Activated naive CD8-positive, alpha-beta T cell treated with anti-CD3 and anti-CD28 coated beads, Interleukin-2, amount 10 ng/mL, durations not matched to agents 7 days and 5 days (primary cell): ENCODE measurements at regions not wholly inside any gene's neighbourhood (a gene's known extent, or its start where the extent isn't known, plus 50 kb on each side); places are given as distances from the start of the nearest gene placed in this dataset.

Source experiments
- ATAC-seq: fragments of 150-1000 bp; cut with Tn5 transposase; one replicate; pipeline ENCODE4 v1.10.0; 2021; ENCODE audit warnings: low read depth, moderate library complexity
- POLR2A ChIA-PET: fragments of 350-600 bp; sonication (Branson Sonifier 250); formaldehyde crosslinking; loops from one replicate; lab custom pipeline; 2021; ENCODE audit warnings: antibody characterized with exemption; lab: Charles Lee
- DNase-seq: peaks from one replicate; pipeline ENCODE4 v3.0.0; 2021
- H3K27ac Mint-ChIP-seq: one replicate; pipeline ENCODE4 v1.8.0; 2022; ENCODE audit warnings: mild to moderate bottlenecking, mixed read lengths
- H3K27me3 Mint-ChIP-seq: one replicate; pipeline ENCODE4 v1.8.0; 2022; ENCODE audit warnings: mild to moderate bottlenecking, moderate library complexity, mixed read lengths
- H3K36me3 Mint-ChIP-seq: one replicate; pipeline ENCODE4 v1.8.0; 2021; ENCODE audit warnings: mild to moderate bottlenecking, mixed read lengths
- H3K4me1 Mint-ChIP-seq: one replicate; pipeline ENCODE4 v1.8.0; 2021; ENCODE audit warnings: mixed read lengths
- H3K4me3 Mint-ChIP-seq: one replicate; pipeline ENCODE4 v1.8.0; 2022; ENCODE audit warnings: mild to moderate bottlenecking, moderate library complexity, mixed read lengths
- H3K9me3 Mint-ChIP-seq: one replicate; pipeline ENCODE4 v1.8.0; 2021; ENCODE audit warnings: mixed read lengths

DNA sequence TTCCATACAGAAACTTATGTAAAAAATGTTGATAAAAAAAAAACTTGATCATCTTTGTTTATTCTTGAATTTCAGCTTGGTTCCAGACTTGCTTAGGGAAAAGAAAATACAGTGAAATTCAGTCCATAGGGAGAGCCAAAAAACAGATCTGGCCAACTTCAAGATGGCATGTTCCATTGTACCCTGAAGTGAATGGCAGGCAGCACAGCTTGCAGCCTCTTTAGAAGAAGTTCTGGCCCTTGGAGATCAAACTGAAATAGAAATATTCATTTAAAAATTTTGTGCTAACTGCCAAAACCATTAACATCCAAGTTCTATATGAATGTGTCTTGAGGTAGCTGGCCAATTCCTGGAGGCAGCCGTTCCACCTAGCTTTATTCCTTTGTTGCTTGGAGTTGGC is 448.4 kb downstream of the EPM2A start:
- Mint-ChIP-seq H3K27me3 (no peaks in the 10 kb centered on the region), H3K27ac (no peak overlapping the region), H3K36me3 (no peaks in the 10 kb centered on the region), H3K4me1 (no peaks in the 10 kb centered on the region), H3K4me3 (no peak overlapping the region), H3K9me3 (no peaks in the 10 kb centered on the region)
- POLR2A ChIA-PET = no interaction called here
- no peak for ATAC-seq
- no peak for DNase-seq

- H3K9me3 Mint-ChIP-seq = no peaks in the 10 kb centered on the region
- no peak overlapping the region for H3K4me3 Mint-ChIP-seq
- no peaks in the 10 kb centered on the region for H3K4me1 Mint-ChIP-seq
- no peaks in the 10 kb centered on the region for H3K27me3 Mint-ChIP-seq
- ATAC-seq (no peak), DNase-seq (no peak)
- no peaks in the 10 kb centered on the region for H3K36me3 Mint-ChIP-seq
- no peak overlapping the region for H3K27ac Mint-ChIP-seq
- POLR2A ChIA-PET = no interaction called here
Observed at GRCh38 chr6:145289573-145289972, 445.7 kb downstream of the EPM2A start.

DNA sequence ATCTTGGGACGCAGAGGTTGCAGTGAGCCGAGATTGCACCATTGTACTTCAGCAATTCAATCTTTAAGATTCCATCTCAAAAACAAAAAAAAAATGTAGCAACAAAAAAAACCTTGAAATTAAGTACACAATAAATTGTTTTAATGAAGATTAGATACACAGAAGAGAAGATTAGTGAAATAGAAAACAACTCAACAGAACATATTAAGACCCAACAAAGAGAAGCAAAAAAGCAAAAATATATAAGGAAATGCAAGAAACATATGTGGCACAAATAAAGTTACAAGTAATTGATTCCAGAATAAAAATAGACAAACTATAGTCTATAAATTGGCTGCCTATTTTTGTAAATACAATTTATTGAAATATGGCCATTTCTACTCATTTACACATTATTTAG is 445.2 kb downstream of the EPM2A start:
- Mint-ChIP-seq H3K9me3 (no peaks in the 10 kb centered on the region), H3K27ac (no peak overlapping the region), H3K36me3 (no peaks in the 10 kb centered on the region), H3K27me3 (no peaks in the 10 kb centered on the region), H3K4me1 (no peaks in the 10 kb centered on the region), H3K4me3 (no peak overlapping the region)
- POLR2A ChIA-PET = no interaction called here
- DNase-seq = no peak
- no peak for ATAC-seq

DNA sequence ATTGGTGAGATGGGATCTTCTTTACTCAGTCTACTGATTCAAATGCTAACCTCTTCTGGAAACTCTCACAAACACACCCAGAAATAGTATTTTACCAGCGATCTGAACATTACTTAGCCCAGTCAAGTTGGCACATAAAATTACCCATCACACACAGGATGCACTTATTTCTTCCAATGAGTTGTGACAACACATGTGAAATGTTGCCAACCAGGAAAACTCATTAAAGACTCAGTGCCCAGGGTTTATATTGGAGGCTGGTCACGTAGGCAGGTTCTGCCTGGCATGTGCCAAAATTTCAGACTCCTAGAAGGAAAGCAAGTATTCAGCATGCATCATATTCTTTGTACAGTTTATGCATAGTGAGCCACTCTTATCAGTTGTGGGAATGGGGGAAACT is 443.3 kb downstream of the EPM2A start:
- no peak for DNase-seq
- ATAC-seq = no peak
- Mint-ChIP-seq H3K27ac (no peak overlapping the region), H3K9me3 (no peaks in the 10 kb centered on the region), H3K4me1 (no peaks in the 10 kb centered on the region), H3K27me3 (no peaks in the 10 kb centered on the region), H3K36me3 (no peaks in the 10 kb centered on the region), H3K4me3 (no peak overlapping the region)
- POLR2A ChIA-PET = no interaction called here

DNA sequence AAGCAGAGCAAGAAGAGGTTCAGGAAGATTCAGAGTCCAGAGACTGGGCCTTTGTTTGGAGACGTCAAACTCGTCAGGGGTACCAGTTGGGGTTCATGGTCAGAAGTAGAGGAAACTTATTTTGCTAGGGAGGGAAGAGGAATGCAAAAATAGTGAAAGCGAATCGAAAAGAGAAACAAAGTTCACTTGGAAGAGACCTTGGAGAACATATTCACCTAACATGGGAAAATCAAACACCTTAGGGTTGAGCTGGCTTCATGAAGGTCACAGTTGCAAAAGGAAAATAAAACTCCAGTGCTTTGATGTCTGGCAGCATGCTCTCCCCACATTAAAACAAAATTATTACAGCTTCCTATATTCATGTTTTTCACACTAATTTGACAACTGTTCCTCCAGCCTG is 440.4 kb downstream of the EPM2A start:
- ATAC-seq (no peak), DNase-seq (no peak)
- H3K27me3 Mint-ChIP-seq = no peaks in the 10 kb centered on the region
- no peaks in the 10 kb centered on the region for H3K36me3 Mint-ChIP-seq
- H3K4me1 Mint-ChIP-seq = no peaks in the 10 kb centered on the region
- POLR2A ChIA-PET = no interaction called here
- no peak overlapping the region for H3K27ac Mint-ChIP-seq
- no peaks in the 10 kb centered on the region for H3K9me3 Mint-ChIP-seq
- no peak overlapping the region for H3K4me3 Mint-ChIP-seq

- no peak for ATAC-seq
- POLR2A ChIA-PET = no interaction called here
- no peak for DNase-seq
- H3K4me3 Mint-ChIP-seq = no peak overlapping the region
- no peaks in the 10 kb centered on the region for H3K9me3 Mint-ChIP-seq
- H3K27me3 Mint-ChIP-seq = no peaks in the 10 kb centered on the region
- no peaks in the 10 kb centered on the region for H3K36me3 Mint-ChIP-seq
- no peak overlapping the region for H3K27ac Mint-ChIP-seq
- H3K4me1 Mint-ChIP-seq = no peaks in the 10 kb centered on the region
Observed at GRCh38 chr6:145295746-145296145, 439.6 kb downstream of the EPM2A start.

- DNase-seq (no peak), ATAC-seq (no peak)
- Mint-ChIP-seq H3K27me3 (no peaks in the 10 kb centered on the region), H3K27ac (no peak overlapping the region), H3K9me3 (no peaks in the 10 kb centered on the region), H3K4me1 (no peaks in the 10 kb centered on the region), H3K36me3 (no peaks in the 10 kb centered on the region), H3K4me3 (no peak overlapping the region)
- POLR2A ChIA-PET = no interaction called here
Observed at GRCh38 chr6:145305670-145306069, 429.6 kb downstream of the EPM2A start.

DNA sequence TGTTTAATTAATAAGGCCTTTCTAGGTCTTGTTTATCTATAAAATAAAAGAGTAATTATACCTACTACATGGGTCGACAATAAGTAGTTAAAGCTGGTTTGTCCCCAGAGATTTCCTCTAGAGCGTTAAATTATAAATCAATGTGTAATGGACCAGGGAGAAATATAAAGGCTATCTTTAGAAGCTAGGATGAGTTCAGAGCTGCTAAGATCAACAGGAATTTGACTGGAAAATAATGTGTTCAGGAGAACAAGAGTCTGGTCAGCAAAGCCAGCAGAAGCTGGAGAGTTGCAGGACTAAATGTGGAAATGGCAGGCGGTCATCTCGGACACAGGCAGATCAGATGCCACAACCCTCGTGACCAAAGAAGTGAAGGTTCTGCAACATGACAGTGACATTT is 428.8 kb downstream of the EPM2A start:
- POLR2A ChIA-PET = no interaction called here
- no peak overlapping the region for H3K27ac Mint-ChIP-seq
- no peaks in the 10 kb centered on the region for H3K27me3 Mint-ChIP-seq
- DNase-seq = no peak
- H3K4me1 Mint-ChIP-seq = no peaks in the 10 kb centered on the region
- H3K9me3 Mint-ChIP-seq = no peaks in the 10 kb centered on the region
- H3K4me3 Mint-ChIP-seq = no peak overlapping the region
- no peak for ATAC-seq
- no peaks in the 10 kb centered on the region for H3K36me3 Mint-ChIP-seq

- POLR2A ChIA-PET = no interaction called here
- H3K4me1 Mint-ChIP-seq = no peaks in the 10 kb centered on the region
- DNase-seq (no peak), ATAC-seq (no peak)
- no peak overlapping the region for H3K4me3 Mint-ChIP-seq
- no peaks in the 10 kb centered on the region for H3K9me3 Mint-ChIP-seq
- no peaks in the 10 kb centered on the region for H3K36me3 Mint-ChIP-seq
- no peak overlapping the region for H3K27ac Mint-ChIP-seq
- H3K27me3 Mint-ChIP-seq = no peaks in the 10 kb centered on the region
Observed at GRCh38 chr6:145309842-145310535, 425.3 kb downstream of the EPM2A start.

DNA sequence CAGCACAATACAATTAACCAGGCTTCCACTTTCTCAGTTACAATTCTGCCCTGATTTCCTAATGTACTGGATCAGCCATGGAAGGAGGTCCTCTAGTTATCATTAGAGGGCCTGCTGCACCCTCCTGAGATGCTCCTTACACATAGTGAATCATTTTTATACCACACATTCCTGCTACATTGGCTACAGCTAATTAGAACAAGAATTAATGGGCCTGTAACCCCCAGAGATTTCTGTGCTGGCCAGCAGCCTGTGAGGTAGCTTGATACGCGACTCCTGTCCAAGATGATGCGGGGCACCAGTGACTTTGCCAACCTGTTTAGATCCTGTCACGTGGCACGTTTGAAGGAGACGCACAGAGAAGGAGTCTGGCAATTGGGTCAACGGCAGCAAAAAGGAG is 422.8 kb downstream of the EPM2A start:
- no peaks in the 10 kb centered on the region for H3K9me3 Mint-ChIP-seq
- H3K27me3 Mint-ChIP-seq = no peaks in the 10 kb centered on the region
- POLR2A ChIA-PET = no interaction called here
- H3K4me3 Mint-ChIP-seq = no peak overlapping the region
- H3K36me3 Mint-ChIP-seq = no peaks in the 10 kb centered on the region
- H3K27ac Mint-ChIP-seq = no peak overlapping the region
- no peaks in the 10 kb centered on the region for H3K4me1 Mint-ChIP-seq
- ATAC-seq (no peak), DNase-seq (no peak)

DNA sequence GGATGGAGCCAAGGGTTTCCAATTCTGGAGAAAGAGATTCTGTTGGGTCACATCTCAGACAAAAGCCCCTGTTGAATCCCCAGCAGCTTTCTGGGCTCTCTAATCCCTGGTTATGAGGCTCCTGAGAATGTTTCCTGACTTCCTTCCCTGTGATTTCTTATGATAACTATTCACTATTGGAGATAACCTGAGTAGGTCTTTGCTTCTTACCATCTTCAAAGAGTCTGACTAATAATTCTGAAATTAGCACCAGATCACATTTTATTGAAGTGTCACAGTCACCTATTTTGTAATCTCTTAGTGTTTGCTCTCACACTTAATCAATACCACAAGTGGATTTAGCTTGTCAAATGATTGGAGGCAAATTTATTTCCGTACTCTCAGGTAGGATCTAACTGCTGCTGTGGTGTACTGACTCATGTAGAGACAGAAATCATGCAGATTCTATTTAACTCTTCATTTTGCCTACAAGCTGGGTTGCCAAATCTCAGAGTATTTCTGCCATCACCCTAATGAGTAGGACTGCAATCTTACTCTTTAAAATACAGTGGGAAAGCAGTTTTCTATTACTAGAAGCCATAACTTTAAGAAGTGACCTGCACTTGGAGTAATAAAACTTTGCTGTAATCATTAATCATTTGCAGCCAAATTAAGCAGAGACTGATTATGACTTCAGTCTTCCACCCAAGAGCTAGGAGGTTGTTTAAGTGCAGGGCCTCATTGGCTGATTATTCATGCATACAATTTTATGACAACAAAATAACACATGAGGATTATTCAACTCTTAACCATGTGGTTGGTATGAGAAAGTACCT is 422.1 kb downstream of the EPM2A start:
- no peaks in the 10 kb centered on the region for H3K9me3 Mint-ChIP-seq
- no peaks in the 10 kb centered on the region for H3K4me1 Mint-ChIP-seq
- POLR2A ChIA-PET = no interaction called here
- H3K36me3 Mint-ChIP-seq = no peaks in the 10 kb centered on the region
- H3K27ac Mint-ChIP-seq = no peak overlapping the region
- ATAC-seq (no peak), DNase-seq (no peak)
- no peak overlapping the region for H3K4me3 Mint-ChIP-seq
- no peaks in the 10 kb centered on the region for H3K27me3 Mint-ChIP-seq

GRCh38 chr6:145315982-145316600 is 419.2 kb downstream of the EPM2A start:
- Mint-ChIP-seq H3K4me3 (no peak overlapping the region), H3K27me3 (no peaks in the 10 kb centered on the region), H3K4me1 (no peaks in the 10 kb centered on the region), H3K9me3 (no peaks in the 10 kb centered on the region), H3K36me3 (no peaks in the 10 kb centered on the region), H3K27ac (no peak overlapping the region)
- DNase-seq (no peak), ATAC-seq (no peak)
- POLR2A ChIA-PET = no interaction called here

GRCh38 chr6:145318952-145319351 is 416.4 kb downstream of the EPM2A start:
- Mint-ChIP-seq H3K9me3 (no peaks in the 10 kb centered on the region), H3K27me3 (no peaks in the 10 kb centered on the region), H3K36me3 (no peaks in the 10 kb centered on the region), H3K4me1 (no peaks in the 10 kb centered on the region), H3K4me3 (no peak overlapping the region), H3K27ac (no peak overlapping the region)
- POLR2A ChIA-PET = no interaction called here
- no peak for ATAC-seq
- DNase-seq = no peak

- POLR2A ChIA-PET = no interaction called here
- Mint-ChIP-seq H3K4me3 (no peak overlapping the region), H3K4me1 (no peaks in the 10 kb centered on the region), H3K9me3 (no peaks in the 10 kb centered on the region), H3K36me3 (no peaks in the 10 kb centered on the region), H3K27me3 (no peaks in the 10 kb centered on the region), H3K27ac (no peak overlapping the region)
- DNase-seq = no peak
- ATAC-seq = no peak
Observed at GRCh38 chr6:145319605-145320004, 415.7 kb downstream of the EPM2A start.
